SK-N-SH treated with all-trans-retinoic acid at 6 μM for 48 hours (cell line): ENCODE measurements at regions not wholly inside any gene's neighbourhood (a gene's known extent, or its start where the extent isn't known, plus 50 kb on each side); places are given as distances from the start of the nearest gene placed in this dataset.

Experiments
- ATAC-seq: fragments of 200-7000 bp; cut with Tn5 transposase; 3 replicates; pipeline ENCODE4 v1.9.1; 2020; ENCODE audit warnings: mild to moderate bottlenecking, moderate library complexity
- ARNTL ChIP-seq: fragments of 450-650 bp; formaldehyde crosslinking; IDR thresholded peaks from 2 replicates; pipeline ENCODE4 v1.5.0; 2020; ENCODE audit warnings: low read depth, mild to moderate bottlenecking, moderate library complexity, borderline replicate concordance
- BACH2 ChIP-seq: fragments of 250-450 bp; sonication (Bioruptor Pico); IDR thresholded peaks from 2 replicates; pipeline ENCODE4 v1.9.0; 2021; ENCODE audit warnings: mild to moderate bottlenecking, borderline replicate concordance
- CSDC2 ChIP-seq: fragments of 250-450 bp; sonication (Bioruptor Pico); IDR thresholded peaks from 2 replicates; pipeline ENCODE4 v1.5.0; 2020; ENCODE audit warnings: mild to moderate bottlenecking, moderate library complexity
- ESRRG ChIP-seq: fragments of 250-450 bp; sonication (Bioruptor Pico); IDR thresholded peaks from 2 replicates; pipeline ENCODE4 v1.6.1; 2021; ENCODE audit warnings: mild to moderate bottlenecking
- GLIS3 ChIP-seq: fragments of 250-450 bp; sonication (Bioruptor Pico); IDR thresholded peaks from 2 replicates; pipeline ENCODE4 v1.5.0; 2020; ENCODE audit warnings: mild to moderate bottlenecking, moderate library complexity
- ISL1 ChIP-seq: fragments of 250-450 bp; sonication (Bioruptor Pico); IDR thresholded peaks from 2 replicates; pipeline ENCODE4 v2.1.2; 2022; ENCODE audit warnings: mild to moderate bottlenecking, moderate library complexity
- OSR1 ChIP-seq: fragments of 250-450 bp; sonication (Bioruptor Pico); IDR thresholded peaks from 2 replicates; pipeline ENCODE4 v1.8.0; 2022; ENCODE audit warnings: moderate library complexity, mild to moderate bottlenecking, inconsistent platforms
- PPARA ChIP-seq: fragments of 250-450 bp; sonication (Bioruptor Pico); IDR thresholded peaks from 2 replicates; pipeline ENCODE4 v1.5.0; 2020; ENCODE audit warnings: mild to moderate bottlenecking, borderline replicate concordance
- RARB ChIP-seq: fragments of 250-450 bp; sonication (Bioruptor Pico); IDR thresholded peaks from 2 replicates; pipeline ENCODE4 v1.8.0; 2021; ENCODE audit warnings: mild to moderate bottlenecking, moderate library complexity
- SNAI2 ChIP-seq: fragments of 250-450 bp; sonication (Bioruptor Pico); IDR thresholded peaks from 2 replicates; pipeline ENCODE4 v1.5.0; 2020; ENCODE audit warnings: mild to moderate bottlenecking, moderate library complexity
- TOX ChIP-seq: fragments of 250-450 bp; sonication (Bioruptor Pico); IDR thresholded peaks from 2 replicates; pipeline ENCODE4 v1.8.0; 2021; ENCODE audit warnings: mild to moderate bottlenecking, moderate library complexity, borderline replicate concordance
- ZC3H10 ChIP-seq: fragments of 250-450 bp; sonication (Bioruptor Pico); IDR thresholded peaks from 2 replicates; pipeline ENCODE4 v1.5.1; 2021; ENCODE audit warnings: mild to moderate bottlenecking, moderate library complexity
- ZFP30 ChIP-seq: fragments of 450-650 bp; formaldehyde crosslinking; IDR thresholded peaks from 2 replicates; pipeline ENCODE4 v1.5.0; 2022; ENCODE audit warnings: mild to moderate bottlenecking, moderate library complexity
- ZNF565 ChIP-seq: fragments of 450-650 bp; formaldehyde crosslinking; conservative IDR thresholded peaks from 2 replicates; pipeline ENCODE4 v1.5.0; 2020; ENCODE audit warnings: low read depth, mild to moderate bottlenecking, moderate library complexity
- ZNF70 ChIP-seq: fragments of 450-650 bp; formaldehyde crosslinking; IDR thresholded peaks from 2 replicates; pipeline ENCODE4 v1.5.0; 2020; ENCODE audit warnings: mild to moderate bottlenecking, moderate library complexity
- ZNF8 ChIP-seq: fragments of 450-650 bp; formaldehyde crosslinking; IDR thresholded peaks from 2 replicates; pipeline ENCODE4 v1.5.0; 2020; ENCODE audit warnings: mild to moderate bottlenecking, moderate library complexity
- TF ChIP-seq, protein P1 (sequence below): fragments of 250-450 bp; sonication (Bioruptor Pico); IDR thresholded peaks from 2 replicates; pipeline ENCODE4 v1.5.0; 2020; ENCODE audit warnings: mild to moderate bottlenecking, moderate library complexity
- TF ChIP-seq, protein P2 (sequence below): fragments of 250-450 bp; sonication (Bioruptor Pico); IDR thresholded peaks from 2 replicates; pipeline ENCODE4 v1.5.1; 2021; ENCODE audit warnings: mild to moderate bottlenecking, moderate library complexity
- TF ChIP-seq, protein P3 (sequence below): fragments of 250-450 bp; sonication (Bioruptor Pico); IDR thresholded peaks from 2 replicates; pipeline ENCODE4 v1.8.0; 2020; ENCODE audit warnings: mild to moderate bottlenecking, moderate library complexity, borderline replicate concordance
- TF ChIP-seq, protein P4 (sequence below): fragments of 250-450 bp; sonication (Bioruptor Pico); IDR thresholded peaks from 2 replicates; pipeline ENCODE4 v1.5.1; 2020; ENCODE audit warnings: low read depth, mild to moderate bottlenecking, moderate library complexity

DNA sequence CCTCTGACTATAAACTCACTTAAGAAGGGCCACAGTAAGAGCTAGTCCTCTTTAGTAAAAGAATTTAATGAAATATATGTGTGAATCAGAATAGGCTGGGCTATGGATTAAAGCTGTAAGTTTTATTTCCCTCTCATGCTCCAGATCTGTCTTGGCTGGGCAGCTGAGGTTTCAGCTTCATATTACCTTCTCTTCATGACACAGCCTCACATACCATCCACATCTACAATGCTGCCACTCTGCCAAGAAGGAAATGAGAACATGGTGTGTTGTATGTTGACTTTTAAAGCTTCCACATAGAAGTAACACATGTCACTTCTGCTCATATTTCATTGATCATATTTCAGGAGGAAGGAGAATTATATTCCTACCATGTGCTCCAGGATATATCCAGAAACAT is 776.0 kb upstream of the ACO1 start (continued):
- TF ChIP-seq ZC3H10 (CRISPR knock-in tag) (no peak), ZNF565 (CRISPR knock-in tag) (no peak), ZFP30 (no peak), ZNF8 (no peak), CSDC2 (CRISPR knock-in tag) (no peak), ESRRG (CRISPR knock-in tag) (no peak)
- TF ChIP-seq, protein P1, sequence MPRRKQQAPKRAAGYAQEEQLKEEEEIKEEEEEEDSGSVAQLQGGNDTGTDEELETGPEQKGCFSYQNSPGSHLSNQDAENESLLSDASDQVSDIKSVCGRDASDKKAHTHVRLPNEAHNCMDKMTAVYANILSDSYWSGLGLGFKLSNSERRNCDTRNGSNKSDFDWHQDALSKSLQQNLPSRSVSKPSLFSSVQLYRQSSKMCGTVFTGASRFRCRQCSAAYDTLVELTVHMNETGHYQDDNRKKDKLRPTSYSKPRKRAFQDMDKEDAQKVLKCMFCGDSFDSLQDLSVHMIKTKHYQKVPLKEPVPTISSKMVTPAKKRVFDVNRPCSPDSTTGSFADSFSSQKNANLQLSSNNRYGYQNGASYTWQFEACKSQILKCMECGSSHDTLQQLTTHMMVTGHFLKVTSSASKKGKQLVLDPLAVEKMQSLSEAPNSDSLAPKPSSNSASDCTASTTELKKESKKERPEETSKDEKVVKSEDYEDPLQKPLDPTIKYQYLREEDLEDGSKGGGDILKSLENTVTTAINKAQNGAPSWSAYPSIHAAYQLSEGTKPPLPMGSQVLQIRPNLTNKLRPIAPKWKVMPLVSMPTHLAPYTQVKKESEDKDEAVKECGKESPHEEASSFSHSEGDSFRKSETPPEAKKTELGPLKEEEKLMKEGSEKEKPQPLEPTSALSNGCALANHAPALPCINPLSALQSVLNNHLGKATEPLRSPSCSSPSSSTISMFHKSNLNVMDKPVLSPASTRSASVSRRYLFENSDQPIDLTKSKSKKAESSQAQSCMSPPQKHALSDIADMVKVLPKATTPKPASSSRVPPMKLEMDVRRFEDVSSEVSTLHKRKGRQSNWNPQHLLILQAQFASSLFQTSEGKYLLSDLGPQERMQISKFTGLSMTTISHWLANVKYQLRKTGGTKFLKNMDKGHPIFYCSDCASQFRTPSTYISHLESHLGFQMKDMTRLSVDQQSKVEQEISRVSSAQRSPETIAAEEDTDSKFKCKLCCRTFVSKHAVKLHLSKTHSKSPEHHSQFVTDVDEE (CRISPR knock-in tag) = no peak
- TF ChIP-seq, all 23 proteins: peak for 0

DNA sequence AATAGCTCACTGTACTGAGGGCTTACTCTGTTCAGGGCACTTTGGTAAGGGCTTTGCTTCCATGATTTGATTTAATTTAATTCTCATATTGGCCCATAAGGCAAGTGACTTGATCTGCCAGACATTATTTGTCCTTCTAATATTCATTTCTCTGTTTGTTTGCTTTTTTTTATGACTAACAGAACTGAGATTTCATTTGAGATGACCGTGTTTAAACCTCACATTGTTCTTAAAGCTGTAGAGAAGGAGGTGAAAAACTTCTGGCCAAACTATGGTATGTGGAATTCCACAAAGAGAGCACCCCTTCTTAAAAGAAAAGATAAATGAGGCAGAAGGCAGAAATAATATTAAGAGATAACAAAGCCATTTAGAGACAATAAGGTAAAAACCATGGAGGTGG is 775.6 kb upstream of the ACO1 start:
- TF ChIP-seq SNAI2 (no peak), ZC3H10 (CRISPR knock-in tag) (no peak), ARNTL (no peak), RARB (no peak), CSDC2 (CRISPR knock-in tag) (no peak)
- TF ChIP-seq, protein P2, sequence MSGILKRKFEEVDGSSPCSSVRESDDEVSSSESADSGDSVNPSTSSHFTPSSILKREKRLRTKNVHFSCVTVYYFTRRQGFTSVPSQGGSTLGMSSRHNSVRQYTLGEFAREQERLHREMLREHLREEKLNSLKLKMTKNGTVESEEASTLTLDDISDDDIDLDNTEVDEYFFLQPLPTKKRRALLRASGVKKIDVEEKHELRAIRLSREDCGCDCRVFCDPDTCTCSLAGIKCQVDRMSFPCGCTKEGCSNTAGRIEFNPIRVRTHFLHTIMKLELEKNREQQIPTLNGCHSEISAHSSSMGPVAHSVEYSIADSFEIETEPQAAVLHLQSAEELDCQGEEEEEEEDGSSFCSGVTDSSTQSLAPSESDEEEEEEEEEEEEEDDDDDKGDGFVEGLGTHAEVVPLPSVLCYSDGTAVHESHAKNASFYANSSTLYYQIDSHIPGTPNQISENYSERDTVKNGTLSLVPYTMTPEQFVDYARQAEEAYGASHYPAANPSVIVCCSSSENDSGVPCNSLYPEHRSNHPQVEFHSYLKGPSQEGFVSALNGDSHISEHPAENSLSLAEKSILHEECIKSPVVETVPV = no peak
- ATAC-seq = no peak

DNA sequence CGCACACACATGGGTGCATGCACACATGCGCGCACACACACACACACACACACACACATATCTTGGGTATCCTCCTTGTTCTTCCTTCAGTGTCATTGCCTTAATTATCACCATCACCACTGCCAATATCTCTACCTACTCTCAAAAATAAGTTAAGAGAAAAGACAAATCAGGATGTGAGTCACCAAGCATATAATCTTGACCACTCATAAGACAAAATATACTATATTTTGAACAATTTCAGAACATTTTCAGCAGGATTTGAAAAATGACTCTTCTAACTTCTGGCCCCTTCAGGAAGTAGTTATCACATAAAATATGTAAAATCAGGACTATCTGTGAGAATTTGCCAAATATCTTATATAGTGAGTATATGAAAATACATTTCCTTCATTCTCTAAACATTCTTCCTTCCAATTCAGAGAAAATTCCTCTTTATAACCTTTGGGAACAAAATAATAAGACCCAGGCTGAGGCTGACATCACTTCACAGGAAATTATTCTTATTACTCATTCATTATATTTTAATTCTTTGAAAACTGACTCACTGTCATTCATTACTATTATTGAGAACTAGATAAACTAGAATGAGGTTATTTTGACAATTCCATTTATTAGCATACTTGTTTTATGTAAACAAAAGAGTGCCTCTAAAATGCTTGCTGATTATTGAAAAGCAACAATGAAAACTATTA is 772.0 kb upstream of the ACO1 start:
- no peak for TF ChIP-seq OSR1 (CRISPR knock-in tag)
- no peak for TF ChIP-seq ZNF70 (CRISPR knock-in tag)
- no peak for TF ChIP-seq PPARA (CRISPR knock-in tag)
- TF ChIP-seq, protein P3, sequence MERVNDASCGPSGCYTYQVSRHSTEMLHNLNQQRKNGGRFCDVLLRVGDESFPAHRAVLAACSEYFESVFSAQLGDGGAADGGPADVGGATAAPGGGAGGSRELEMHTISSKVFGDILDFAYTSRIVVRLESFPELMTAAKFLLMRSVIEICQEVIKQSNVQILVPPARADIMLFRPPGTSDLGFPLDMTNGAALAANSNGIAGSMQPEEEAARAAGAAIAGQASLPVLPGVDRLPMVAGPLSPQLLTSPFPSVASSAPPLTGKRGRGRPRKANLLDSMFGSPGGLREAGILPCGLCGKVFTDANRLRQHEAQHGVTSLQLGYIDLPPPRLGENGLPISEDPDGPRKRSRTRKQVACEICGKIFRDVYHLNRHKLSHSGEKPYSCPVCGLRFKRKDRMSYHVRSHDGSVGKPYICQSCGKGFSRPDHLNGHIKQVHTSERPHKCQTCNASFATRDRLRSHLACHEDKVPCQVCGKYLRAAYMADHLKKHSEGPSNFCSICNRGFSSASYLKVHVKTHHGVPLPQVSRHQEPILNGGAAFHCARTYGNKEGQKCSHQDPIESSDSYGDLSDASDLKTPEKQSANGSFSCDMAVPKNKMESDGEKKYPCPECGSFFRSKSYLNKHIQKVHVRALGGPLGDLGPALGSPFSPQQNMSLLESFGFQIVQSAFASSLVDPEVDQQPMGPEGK (CRISPR knock-in tag) = no peak
- TF ChIP-seq, protein P2 = no peak
- no peak for TF ChIP-seq ARNTL
- no peak for TF ChIP-seq ESRRG (CRISPR knock-in tag)
- TF ChIP-seq CSDC2 (CRISPR knock-in tag) = no peak
- TF ChIP-seq GLIS3 = no peak
- no peak for ATAC-seq

DNA sequence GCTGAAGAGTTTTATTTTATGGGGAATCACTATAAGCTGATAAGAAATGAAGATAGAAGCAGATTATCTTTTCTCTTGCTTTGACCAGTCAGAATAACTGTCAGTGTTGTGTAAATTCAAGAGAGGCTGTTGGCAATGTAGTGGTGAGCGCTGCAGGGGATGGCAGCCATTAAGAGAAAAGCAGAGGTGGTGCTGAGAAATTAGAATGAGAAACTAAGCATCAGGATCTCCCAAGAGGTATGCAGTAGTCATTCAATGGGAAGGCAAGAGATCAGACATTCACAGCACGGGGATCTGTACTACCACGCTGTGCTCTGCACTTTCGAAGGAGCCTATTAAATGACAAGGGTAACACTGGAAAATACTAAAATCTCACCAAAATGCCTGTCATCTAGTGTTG is 768.5 kb upstream of the ACO1 start:
- no peak for ATAC-seq
- TF ChIP-seq SNAI2 = no peak
- TF ChIP-seq RARB = no peak
- no peak for TF ChIP-seq TOX
- no peak for TF ChIP-seq ISL1
- TF ChIP-seq, protein P2 = no peak
- TF ChIP-seq OSR1 (CRISPR knock-in tag) = no peak
- TF ChIP-seq ZFP30 = no peak
- no peak for TF ChIP-seq GLIS3
- no peak for TF ChIP-seq BACH2 (CRISPR knock-in tag)
- no peak for TF ChIP-seq ZNF8
- no peak for TF ChIP-seq ZNF565 (CRISPR knock-in tag)
- TF ChIP-seq ZC3H10 (CRISPR knock-in tag) = no peak
- TF ChIP-seq, protein P4, sequence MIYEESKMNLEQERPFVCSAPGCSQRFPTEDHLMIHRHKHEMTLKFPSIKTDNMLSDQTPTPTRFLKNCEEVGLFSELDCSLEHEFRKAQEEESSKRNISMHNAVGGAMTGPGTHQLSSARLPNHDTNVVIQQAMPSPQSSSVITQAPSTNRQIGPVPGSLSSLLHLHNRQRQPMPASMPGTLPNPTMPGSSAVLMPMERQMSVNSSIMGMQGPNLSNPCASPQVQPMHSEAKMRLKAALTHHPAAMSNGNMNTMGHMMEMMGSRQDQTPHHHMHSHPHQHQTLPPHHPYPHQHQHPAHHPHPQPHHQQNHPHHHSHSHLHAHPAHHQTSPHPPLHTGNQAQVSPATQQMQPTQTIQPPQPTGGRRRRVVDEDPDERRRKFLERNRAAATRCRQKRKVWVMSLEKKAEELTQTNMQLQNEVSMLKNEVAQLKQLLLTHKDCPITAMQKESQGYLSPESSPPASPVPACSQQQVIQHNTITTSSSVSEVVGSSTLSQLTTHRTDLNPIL (CRISPR knock-in tag) = no peak
- TF ChIP-seq, protein P3 (CRISPR knock-in tag) = no peak
